ENCODE measurements at regions not wholly inside any gene's neighbourhood (a gene's known extent, or its start where the extent isn't known, plus 50 kb on each side); places are given as distances from the start of the nearest gene placed in this dataset.

GRCh38 chr17:70775679-70776078 lies 606.3 kb downstream of the KCNJ2 start:
- no peak for TF ChIP-seq CTCF (conservative IDR thresholded peaks at IDR 0.05; ENCODE audit: low read depth, low read length)
- TF ChIP-seq EZH2 (IDR thresholded peaks at IDR 0.05; ENCODE audit: low read length, unreplicated experiment): no peak
- no peak for TF ChIP-seq EZH2phosphoT487 (IDR thresholded peaks at IDR 0.05; ENCODE audit: borderline replicate concordance, low read length)
